GM23338 (cell line): ENCODE measurements at regions not wholly inside any gene's neighbourhood (a gene's known extent, or its start where the extent isn't known, plus 50 kb on each side); places are given as distances from the start of the nearest gene placed in this dataset.

ENCODE experiments used
- ATAC-seq: fragments of 200-7000 bp; cut with Tn5 transposase; 3 replicates; pipeline ENCODE4 v1.9.1; 2020
- DNase-seq: peaks from one replicate; pipeline ENCODE4 v3.0.0-alpha.2; 2015; ENCODE audit warnings: low spot score
- H2AFZ ChIP-seq: fragments of 200-600 bp; sonication (generic); 2 replicates; pipeline ENCODE4 v1.8.0; 2016; ENCODE audit warnings: antibody characterized with exemption, mild to moderate bottlenecking, moderate library complexity
- H3F3A ChIP-seq: fragments of 200-600 bp; sonication (generic); replicated peaks from 2 replicates; pipeline ENCODE4 v1.8.0; 2017; ENCODE audit warnings: antibody characterized with exemption, mixed run types, low read depth
- H3K27ac ChIP-seq: fragments of 200-600 bp; sonication (generic); 2 replicates; pipeline ENCODE4 v1.6.1; 2016; ENCODE audit warnings: low read depth
- H3K27me3 ChIP-seq: fragments of 200-600 bp; sonication (generic); 2 replicates; pipeline ENCODE4 v1.8.0; 2016; ENCODE audit warnings: mild to moderate bottlenecking, mixed run types, moderate library complexity; ENCODE audit not compliant: insufficient read depth
- H3K36me3 ChIP-seq: fragments of 200-600 bp; sonication (generic); 2 replicates; pipeline ENCODE4 v1.8.0; 2016; ENCODE audit warnings: mild to moderate bottlenecking; ENCODE audit not compliant: insufficient read depth
- H3K4me1 ChIP-seq: fragments of 200-600 bp; sonication (generic); 2 replicates; pipeline ENCODE4 v1.8.0; 2016; ENCODE audit warnings: mild to moderate bottlenecking, moderate library complexity; ENCODE audit not compliant: insufficient read depth
- H3K4me2 ChIP-seq: fragments of 200-600 bp; sonication (generic); 2 replicates; pipeline ENCODE4 v1.7.1; 2017; ENCODE audit warnings: mixed run types
- H3K4me3 ChIP-seq: fragments of 200-600 bp; sonication (generic); 2 replicates; pipeline ENCODE4 v1.6.1; 2016; ENCODE audit warnings: mixed run types
- H3K79me2 ChIP-seq: fragments of 200-600 bp; sonication (generic); replicated peaks from 2 replicates; pipeline ENCODE4 v1.8.0; 2017; ENCODE audit warnings: mild to moderate bottlenecking; ENCODE audit not compliant: insufficient read depth
- H3K9me2 ChIP-seq: fragments of 200-600 bp; sonication (generic); 2 replicates; pipeline ENCODE4 v1.8.0; 2017; ENCODE audit not compliant: insufficient read depth
- H4K20me1 ChIP-seq: fragments of 200-600 bp; sonication (generic); replicated peaks from 2 replicates; pipeline ENCODE4 v1.8.0; 2017; ENCODE audit warnings: mild to moderate bottlenecking; ENCODE audit not compliant: insufficient read depth
- H3K27ac Mint-ChIP-seq: 2 replicates; pipeline ENCODE4 v1.8.0; 2020; ENCODE audit warnings: inconsistent platforms, mild to moderate bottlenecking, moderate library complexity, mixed read lengths
- H3K27me3 Mint-ChIP-seq: 3 replicates; pipeline ENCODE4 v1.8.0; 2022; ENCODE audit warnings: low read depth, mild to moderate bottlenecking, moderate library complexity, mixed read lengths, inconsistent platforms; ENCODE audit not compliant: insufficient read depth, poor library complexity
- H3K36me3 Mint-ChIP-seq: 3 replicates; pipeline ENCODE4 v1.8.0; 2021; ENCODE audit warnings: low read depth, mild to moderate bottlenecking, inconsistent platforms, moderate library complexity, mixed read lengths
- H3K4me1 Mint-ChIP-seq: 3 replicates; pipeline ENCODE4 v1.8.0; 2020; ENCODE audit warnings: mild to moderate bottlenecking, inconsistent platforms, mixed read lengths
- H3K4me3 Mint-ChIP-seq: 3 replicates; pipeline ENCODE4 v1.8.0; 2021; ENCODE audit warnings: moderate library complexity, mild to moderate bottlenecking, inconsistent platforms, mixed read lengths
- H3K9me3 Mint-ChIP-seq: 3 replicates; pipeline ENCODE4 v1.8.0; 2020; ENCODE audit warnings: moderate library complexity, mild to moderate bottlenecking, inconsistent platforms, mixed read lengths
- CREB1 ChIP-seq: fragments of 250-450 bp; sonication (Bioruptor Pico); IDR thresholded peaks from 2 replicates; pipeline ENCODE4 v1.5.0; 2020; ENCODE audit warnings: low read depth, mild to moderate bottlenecking, moderate library complexity
- CTCF ChIP-seq, 2 experiments: fragments of 200-600 bp in 1 of 2; sonication (generic) in 1 of 2; conservative IDR thresholded peaks; 2 replicates each; pipeline versions ENCODE4 v1.5.1 to v1.6.1; 2016 to 2017; ENCODE audit warnings: antibody characterized with exemption in 2 of 2, low read depth in 2 of 2, mild to moderate bottlenecking in 2 of 2, moderate library complexity in 1 of 2
- ETS1 ChIP-seq: IDR thresholded peaks from 2 replicates; pipeline ENCODE4 v1.6.1; 2016; ENCODE audit warnings: antibody characterized with exemption
- EZH2 ChIP-seq: fragments of 200-600 bp; sonication (generic); IDR thresholded peaks from one replicate; pipeline ENCODE4 v1.8.0; 2017; ENCODE audit warnings: antibody characterized with exemption, mild to moderate bottlenecking, low read depth; ENCODE audit not compliant: unreplicated experiment
- EZH2phosphoT487 ChIP-seq: fragments of 200-600 bp; sonication (generic); IDR thresholded peaks from one replicate; pipeline ENCODE4 v1.8.1; 2018; ENCODE audit warnings: antibody characterized with exemption; ENCODE audit not compliant: unreplicated experiment
- JUNB ChIP-seq: IDR thresholded peaks from one replicate; pipeline ENCODE4 v1.6.1; 2016; ENCODE audit warnings: antibody characterized with exemption; ENCODE audit not compliant: unreplicated experiment
- NANOG ChIP-seq: IDR thresholded peaks from 2 replicates; pipeline ENCODE4 v1.6.1; 2016; ENCODE audit warnings: antibody characterized with exemption, borderline replicate concordance
- POLR2AphosphoS5 ChIP-seq: IDR thresholded peaks from 2 replicates; pipeline ENCODE4 v1.6.1; 2016; ENCODE audit warnings: antibody characterized with exemption, low read depth
- REST ChIP-seq: IDR thresholded peaks from one replicate; pipeline ENCODE4 v1.6.1; 2018; ENCODE audit warnings: antibody characterized with exemption; ENCODE audit not compliant: unreplicated experiment
- STAT1 ChIP-seq: IDR thresholded peaks from one replicate; pipeline ENCODE4 v1.6.1; 2016; ENCODE audit warnings: antibody characterized with exemption; ENCODE audit not compliant: unreplicated experiment
- ZNF114 ChIP-seq: fragments of 250-450 bp; sonication (Bioruptor Pico); IDR thresholded peaks from 2 replicates; pipeline ENCODE4 v1.5.0; 2020; ENCODE audit warnings: mild to moderate bottlenecking, moderate library complexity
- ZNF331 ChIP-seq: fragments of 250-450 bp; sonication (Bioruptor Pico); IDR thresholded peaks from 2 replicates; pipeline ENCODE4 v1.5.0; 2020; ENCODE audit warnings: low read depth, mild to moderate bottlenecking, moderate library complexity
- ZNF462 ChIP-seq: fragments of 250-450 bp; sonication (Bioruptor Pico); IDR thresholded peaks from 2 replicates; pipeline ENCODE4 v1.5.0; 2020; ENCODE audit warnings: mild to moderate bottlenecking, moderate library complexity

GRCh38 chr1:29667951-29668350 lies 431.6 kb downstream of the PTPRU start:
- ATAC-seq (no peak), DNase-seq (no peak)
- no peak overlapping the region for H3K4me3 Mint-ChIP-seq
- no peak overlapping the region for H3K4me3 ChIP-seq
- no peak overlapping the region for H3K27ac ChIP-seq
- no peak overlapping the region for H3K27ac Mint-ChIP-seq
- peaks cover 5% of the 10 kb centered on the region for H3K27me3 Mint-ChIP-seq
- H3F3A ChIP-seq = no peaks in the 10 kb centered on the region
- H3K4me1 Mint-ChIP-seq = peaks cover 10% of the 10 kb centered on the region
- H3K36me3 Mint-ChIP-seq = no peaks in the 10 kb centered on the region
- H3K27me3 ChIP-seq = no peaks in the 10 kb centered on the region
- H3K4me2 ChIP-seq = no peak overlapping the region
- 0 out of 2 replicates have a peak, but pooled peaks cover 13% of the 10 kb centered on the region for H3K4me1 ChIP-seq
- TF ChIP-seq EZH2 (no peak), ETS1 (no peak), STAT1 (no peak), ZNF114 (CRISPR knock-in tag) (no peak), ZNF331 (CRISPR knock-in tag) (no peak), ZNF462 (CRISPR knock-in tag) (no peak), JUNB (no peak), POLR2AphosphoS5 (no peak), NANOG (no peak), REST (no peak), EZH2phosphoT487 (no peak), CREB1 (CRISPR knock-in tag) (no peak), CTCF (conservative IDR thresholded peaks at IDR 0.05; ENCODE audit: low read depth in 2 of 2) (no peak)
- H3K79me2 ChIP-seq = no peaks in the 10 kb centered on the region
- no peak overlapping the region for H2AFZ ChIP-seq
- H3K9me3 Mint-ChIP-seq = peaks cover 3% of the 10 kb centered on the region; the same call in 2 of the 3 replicates
- 0 out of 2 replicates have a peak, but pooled peaks cover 3% of the 10 kb centered on the region for H4K20me1 ChIP-seq
- H3K9me2 ChIP-seq = no peaks in the 10 kb centered on the region
- H3K36me3 ChIP-seq = no peaks in the 10 kb centered on the region
